DOHH2 (cell line): ENCODE measurements at regions not wholly inside any gene's neighbourhood (a gene's known extent, or its start where the extent isn't known, plus 50 kb on each side); places are given as distances from the start of the nearest gene placed in this dataset.

Experiments
- EZH2phosphoT487 ChIP-seq: fragments of 200-600 bp; sonication (generic); IDR thresholded peaks from 2 replicates; pipeline ENCODE4 v1.6.1; 2017; ENCODE audit warnings: borderline replicate concordance, mild to moderate bottlenecking, antibody characterized with exemption, low read length, moderate library complexity, mixed read lengths
- TF ChIP-seq, protein P1 (sequence below): fragments of 200-600 bp; sonication (generic); IDR thresholded peaks from one replicate; pipeline ENCODE4 v1.5.1; 2014; ENCODE audit warnings: antibody characterized with exemption, mild to moderate bottlenecking, low read depth, low read length; ENCODE audit not compliant: poor library complexity, severe bottlenecking

GRCh38 chr10:64345856-64346255 is 824.7 kb downstream of the REEP3 start:
- TF ChIP-seq, protein P1, sequence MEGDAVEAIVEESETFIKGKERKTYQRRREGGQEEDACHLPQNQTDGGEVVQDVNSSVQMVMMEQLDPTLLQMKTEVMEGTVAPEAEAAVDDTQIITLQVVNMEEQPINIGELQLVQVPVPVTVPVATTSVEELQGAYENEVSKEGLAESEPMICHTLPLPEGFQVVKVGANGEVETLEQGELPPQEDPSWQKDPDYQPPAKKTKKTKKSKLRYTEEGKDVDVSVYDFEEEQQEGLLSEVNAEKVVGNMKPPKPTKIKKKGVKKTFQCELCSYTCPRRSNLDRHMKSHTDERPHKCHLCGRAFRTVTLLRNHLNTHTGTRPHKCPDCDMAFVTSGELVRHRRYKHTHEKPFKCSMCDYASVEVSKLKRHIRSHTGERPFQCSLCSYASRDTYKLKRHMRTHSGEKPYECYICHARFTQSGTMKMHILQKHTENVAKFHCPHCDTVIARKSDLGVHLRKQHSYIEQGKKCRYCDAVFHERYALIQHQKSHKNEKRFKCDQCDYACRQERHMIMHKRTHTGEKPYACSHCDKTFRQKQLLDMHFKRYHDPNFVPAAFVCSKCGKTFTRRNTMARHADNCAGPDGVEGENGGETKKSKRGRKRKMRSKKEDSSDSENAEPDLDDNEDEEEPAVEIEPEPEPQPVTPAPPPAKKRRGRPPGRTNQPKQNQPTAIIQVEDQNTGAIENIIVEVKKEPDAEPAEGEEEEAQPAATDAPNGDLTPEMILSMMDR = no peak
- no peak for TF ChIP-seq EZH2phosphoT487
